ENCODE measurements at regions not wholly inside any gene's neighbourhood (a gene's known extent, or its start where the extent isn't known, plus 50 kb on each side); places are given as distances from the start of the nearest gene placed in this dataset.
A peak's percentile ranks its signal among the peaks of the same experiment; 100 is the strongest.

GRCh38 chr5:165881259-165881658 lies 2375.8 kb downstream of the MAT2B start:
- TF ChIP-seq CTCF (IDR thresholded peaks at IDR 0.05; ENCODE audit: low read length) (peak; percentile 38), EZH2 (IDR thresholded peaks at IDR 0.05; ENCODE audit: borderline replicate concordance, low read length) (no peak)
